HCT116 (cell line): ENCODE measurements at regions not wholly inside any gene's neighbourhood (a gene's known extent, or its start where the extent isn't known, plus 50 kb on each side); places are given as distances from the start of the nearest gene placed in this dataset.

Experiments used
- ATAC-seq: fragments of 200-7000 bp; cut with Tn5 transposase; 2 replicates; pipeline ENCODE4 v1.9.1; 2020; ENCODE audit warnings: mild to moderate bottlenecking, moderate library complexity
- BruUV-seq: library from RNA; stranded (reverse); fragments of 400-500 nt; replicated peaks from 2 replicates; lab custom pipeline; 2021; lab: Mats Ljungman, UMichigan
- CTCF ChIA-PET: fragments of 300-600 bp; sonication (Branson Sonifier 250); formaldehyde crosslinking; loops from one replicate; lab custom pipeline; 2021; ENCODE audit warnings: antibody characterized with exemption; lab: Charles Lee
- POLR2A ChIA-PET: fragments of 300-600, 350-600 bp; sonication (Branson Sonifier 250); formaldehyde crosslinking; loops from one replicate; lab custom pipeline; 2021; ENCODE audit warnings: antibody characterized with exemption; lab: Charles Lee
- RAD21 ChIA-PET, 2 experiments: fragments of 300-600 bp; sonication (Branson Sonifier 250); formaldehyde crosslinking; loops; one replicate each; lab custom pipeline; 2023; ENCODE audit warnings: low total read pairs in 2 of 2; ENCODE audit not compliant: uncharacterized antibody in 2 of 2, unreplicated experiment in 2 of 2, low non-redundant PET in 1 of 2; lab: Charles Lee
- DNase-seq: peaks from one replicate; pipeline ENCODE4 v3.0.0-alpha.2; 2010; ENCODE audit warnings: low read depth, low spot score
- H2AFZ ChIP-seq: fragments of 200-600 bp; shearing (Covaris generic), sonication (generic); 2 replicates; pipeline ENCODE4 v1.6.1; 2017; ENCODE audit warnings: low read depth, mixed run types, mixed read lengths, antibody characterized with exemption, low read length; ENCODE audit not compliant: poor library complexity, severe bottlenecking
- H3K27ac ChIP-seq: 2 replicates; pipeline ENCODE4 v1.5.1; 2012; ENCODE audit warnings: low read depth, low read length
- H3K27me3 ChIP-seq: fragments of 200-600 bp; sonication (generic); 2 replicates; pipeline ENCODE4 v1.6.1; 2016; ENCODE audit warnings: mixed run types, low read length, mixed read lengths; ENCODE audit not compliant: insufficient read depth
- H3K36me3 ChIP-seq, 2 experiments: fragments of 200-500 bp in 1 of 2; fragments of 200-600 bp in 1 of 2; sonication (Bioruptor generic) in 1 of 2; sonication (generic) in 1 of 2; 2 replicates each; pipeline versions ENCODE4 v1.5.1 to v1.6.1; 2014 to 2016; ENCODE audit warnings: low read length in 2 of 2, inconsistent platforms in 1 of 2, mixed read lengths in 1 of 2, mixed run types in 1 of 2; ENCODE audit not compliant: insufficient read depth in 2 of 2, control insufficient read depth in 1 of 2
- H3K4me1 ChIP-seq, 2 experiments: fragments of 200-600 bp in 1 of 2; sonication (generic) in 1 of 2; 2 replicates each; pipeline versions ENCODE4 v1.5.1 to v1.6.1; 2012 to 2017; ENCODE audit warnings: low read length in 2 of 2, inconsistent platforms in 1 of 2, mild to moderate bottlenecking in 1 of 2, mixed read lengths in 1 of 2, mixed run types in 1 of 2, moderate library complexity in 1 of 2; ENCODE audit not compliant: insufficient read depth in 2 of 2, control insufficient read depth in 1 of 2
- H3K4me2 ChIP-seq: fragments of 200-600 bp; sonication (generic); 2 replicates; pipeline ENCODE4 v1.6.1; 2017; ENCODE audit warnings: mixed run types, low read length, mixed read lengths
- H3K4me3 ChIP-seq, 2 experiments: fragments of 200-600 bp in 1 of 2; sonication (generic) in 1 of 2; replicated peaks in 1 of 2; 2 replicates each; pipeline ENCODE4 v1.5.1; 2011 to 2016; ENCODE audit warnings: low read length in 2 of 2, control low read depth in 1 of 2, low read depth in 1 of 2, mild to moderate bottlenecking in 1 of 2, mixed read lengths in 1 of 2, mixed run types in 1 of 2
- H3K79me2 ChIP-seq: fragments of 200-600 bp; sonication (generic); 2 replicates; pipeline ENCODE4 v1.6.1; 2017; ENCODE audit warnings: mild to moderate bottlenecking, mixed run types, low read length, moderate library complexity, mixed read lengths; ENCODE audit not compliant: insufficient read depth
- H3K9ac ChIP-seq: fragments of 200-600 bp; sonication (generic); 2 replicates; pipeline ENCODE4 v1.6.1; 2016; ENCODE audit warnings: low read length, mixed read lengths
- H3K9me2 ChIP-seq: fragments of 200-600 bp; sonication (generic), shearing (Covaris generic); 2 replicates; pipeline ENCODE4 v1.6.1; 2017; ENCODE audit warnings: mixed run types, mild to moderate bottlenecking, moderate library complexity; ENCODE audit not compliant: insufficient read depth
- H3K9me3 ChIP-seq, 2 experiments: fragments of 200-500 bp in 1 of 2; fragments of 200-600 bp in 1 of 2; sonication (Bioruptor generic) in 1 of 2; sonication (generic) in 1 of 2; 2 replicates each; pipeline ENCODE4 v1.6.1; 2014 to 2017; ENCODE audit warnings: low read length in 2 of 2, mixed read lengths in 2 of 2, inconsistent platforms in 1 of 2, low read depth in 1 of 2, mild to moderate bottlenecking in 1 of 2, mixed run types in 1 of 2, moderate library complexity in 1 of 2; ENCODE audit not compliant: control insufficient read depth in 1 of 2, insufficient read depth in 1 of 2
- H4K20me1 ChIP-seq: fragments of 200-600 bp; sonication (generic), shearing (Covaris generic); 2 replicates; pipeline ENCODE4 v1.6.1; 2017; ENCODE audit warnings: mixed run types, mild to moderate bottlenecking, moderate library complexity; ENCODE audit not compliant: insufficient read depth
- ELF1 ChIP-seq: IDR thresholded peaks from 2 replicates; pipeline ENCODE4 v1.6.1; 2012; ENCODE audit warnings: low read depth, borderline replicate concordance
- JUND ChIP-seq: IDR thresholded peaks from 2 replicates; pipeline ENCODE4 v1.6.1; 2012
- SIN3A ChIP-seq: IDR thresholded peaks from 2 replicates; pipeline ENCODE4 v1.6.1; 2012; ENCODE audit warnings: low read depth
- SRF ChIP-seq: IDR thresholded peaks from 2 replicates; pipeline ENCODE4 v1.6.1; 2012; ENCODE audit warnings: low read depth
- TCF7L2 ChIP-seq: IDR thresholded peaks from 2 replicates; pipeline ENCODE4 v1.7.0; 2011; ENCODE audit warnings: borderline replicate concordance, inconsistent platforms; ENCODE audit not compliant: insufficient read depth, insufficient read length; ENCODE audit errors: extremely low read depth
- ZFX ChIP-seq: fragments of 450-650 bp; IDR thresholded peaks from 2 replicates; pipeline ENCODE4 v1.6.1; 2017
- ZNF274 ChIP-seq: fragments of 200-500 bp; sonication (Bioruptor generic); IDR thresholded peaks from 2 replicates; pipeline ENCODE4 v1.6.1; 2014; ENCODE audit warnings: mild to moderate bottlenecking, low read depth, low read length, inconsistent platforms
- intact Hi-C: fragments of 100-400 bp; cut with micrococcal nuclease; formaldehyde crosslinking; loops from 2 replicates; pipeline ENCODE4 v1.10.0; 2022
- TF ChIP-seq, protein P1 (sequence below): IDR thresholded peaks from 2 replicates; pipeline ENCODE4 v1.6.1; 2012

GRCh38 chr15:69748131-69748530 is 295.5 kb downstream of the RPLP1 start:
- POLR2A ChIA-PET = no interaction called here
- no peak for TF ChIP-seq SRF
- no peak for TF ChIP-seq JUND
- no peak for TF ChIP-seq ZFX
- Histone ChIP-seq H3K4me3 (no peak overlapping the region), H3K36me3 (no peaks in the 10 kb centered on the region), H2AFZ (no peak overlapping the region), H3K27ac (no peak overlapping the region), H3K9ac (no peak overlapping the region), H3K4me2 (no peak overlapping the region), H4K20me1 (no peaks in the 10 kb centered on the region), H3K9me3 (no peaks in the 10 kb centered on the region), H3K79me2 (no peaks in the 10 kb centered on the region), H3K9me2 (no peaks in the 10 kb centered on the region), H3K27me3 (no peaks in the 10 kb centered on the region), H3K4me1 (no peaks in the 10 kb centered on the region)
- intact Hi-C loops = no loop called here
- no peak for DNase-seq
- ATAC-seq = no peak
- no TSS peak for BruUV-seq
- CTCF ChIA-PET = no interaction called here
- RAD21 ChIA-PET = no interaction called here

GRCh38 chr15:69748576-69749185 is 296.1 kb downstream of the RPLP1 start:
- DNase-seq (no peak), ATAC-seq (no peak)
- no peaks in the 10 kb centered on the region for H3K9me2 ChIP-seq
- H3K4me2 ChIP-seq = no peak overlapping the region
- H3K9ac ChIP-seq = no peak overlapping the region
- ChIA-PET RAD21 (no interaction called here), POLR2A (no interaction called here), CTCF (interaction anchor here (1.3 to 1.9 kb wide), 4 partner anchors 15 to 718 kb away, joined by 3 to 5 read pairs (median 4); no protein-coding TSS in a partner anchor)
- H3K4me3 ChIP-seq = no peak overlapping the region
- no peak overlapping the region for H2AFZ ChIP-seq
- intact Hi-C loops = no loop called here
- no TSS peak for BruUV-seq
- H3K36me3 ChIP-seq = no peaks in the 10 kb centered on the region
- H4K20me1 ChIP-seq = no peaks in the 10 kb centered on the region
- H3K27ac ChIP-seq = no peak overlapping the region
- peaks cover 2 to 3% of the 10 kb centered on the region in 2 experiments; a peak in 1 of 4 replicates for H3K9me3 ChIP-seq
- H3K4me1 ChIP-seq = no peaks in the 10 kb centered on the region
- no peaks in the 10 kb centered on the region for H3K79me2 ChIP-seq
- TF ChIP-seq SRF = no peak
- no peak for TF ChIP-seq TCF7L2
- TF ChIP-seq, protein P1, sequence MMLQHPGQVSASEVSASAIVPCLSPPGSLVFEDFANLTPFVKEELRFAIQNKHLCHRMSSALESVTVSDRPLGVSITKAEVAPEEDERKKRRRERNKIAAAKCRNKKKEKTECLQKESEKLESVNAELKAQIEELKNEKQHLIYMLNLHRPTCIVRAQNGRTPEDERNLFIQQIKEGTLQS = no peak
- TF ChIP-seq ELF1 = no peak
- TF ChIP-seq SIN3A = no peak
- TF ChIP-seq ZFX = no peak
- no peak for TF ChIP-seq ZNF274
- no peaks in the 10 kb centered on the region for H3K27me3 ChIP-seq
